Upper lobe of left lung (tissue), 6 donors: ENCODE measurements at regions not wholly inside any gene's neighbourhood (a gene's known extent, or its start where the extent isn't known, plus 50 kb on each side); places are given as distances from the start of the nearest gene placed in this dataset.

Source experiments
- ATAC-seq, 2 donors: fragments of 200-7000 bp; cut with Tn5 transposase; one replicate each; pipeline ENCODE4 v1.9.1; 2022; ENCODE audit warnings: mild to moderate bottlenecking in 2 of 2, moderate library complexity in 2 of 2; ENCODE audit not compliant: low FRiP score in 2 of 2
- DNase-seq, 2 donors: peaks; one replicate each; pipeline ENCODE4 v3.0.0-alpha.2; 2019 to 2020
- H3K27ac ChIP-seq, 4 donors: fragments of 200-600 bp; sonication (generic); one replicate each; pipeline ENCODE4 v1.5.1; 2016 to 2019
- H3K27me3 ChIP-seq, 4 donors: fragments of 200-600 bp; sonication (generic); one replicate each; pipeline ENCODE4 v1.5.1; 2017 to 2019
- H3K36me3 ChIP-seq, 4 donors: fragments of 200-600 bp; sonication (generic); one replicate each; pipeline ENCODE4 v1.5.1; 2016 to 2019
- H3K4me1 ChIP-seq, 4 donors: fragments of 200-600 bp; sonication (generic); one replicate each; pipeline ENCODE4 v1.5.1; 2018 to 2019
- H3K4me3 ChIP-seq, 4 donors: fragments of 200-600 bp; sonication (generic); one replicate each; pipeline ENCODE4 v1.5.1; 2017 to 2019; ENCODE audit warnings: mild to moderate bottlenecking in 2 of 4, moderate library complexity in 1 of 4
- H3K9me3 ChIP-seq, 4 donors: fragments of 200-600 bp; sonication (generic); one replicate each; pipeline ENCODE4 v1.5.1; 2018 to 2019
- CTCF ChIP-seq, 6 experiments: fragments of 450-650 bp in 4 of 6; fragments of 200-600 bp in 2 of 6; sonication (generic) in 2 of 6; IDR thresholded peaks; one replicate each; pipeline ENCODE4 v1.5.1; 2016 to 2019; ENCODE audit warnings: antibody characterized with exemption in 6 of 6
- EP300 ChIP-seq, 4 donors: sonication (generic); formaldehyde crosslinking; IDR thresholded peaks; one replicate each; pipeline ENCODE4 v1.5.1; 2017; ENCODE audit warnings: antibody characterized with exemption in 4 of 4, control low read depth in 2 of 4
- POLR2A ChIP-seq, 4 donors: fragments of 450-650 bp; IDR thresholded peaks; one replicate each; pipeline ENCODE4 v1.5.1; 2016 to 2017; ENCODE audit warnings: antibody characterized with exemption in 4 of 4, mild to moderate bottlenecking in 2 of 4
- POLR2AphosphoS5 ChIP-seq, 2 donors: sonication (generic); formaldehyde crosslinking; IDR thresholded peaks; one replicate each; pipeline ENCODE4 v1.5.1; 2017; ENCODE audit warnings: antibody characterized with exemption in 2 of 2
- WGBS, 2 donors: methylation state at CpG; one replicate each; pipeline ENCODE4 v1.1.5; 2017 to 2018; 5-methylcytosine and 5-hydroxymethylcytosine counted together
- donor health status: DM: no; HTN: no; CAD: no; lungs with moderate emphysema.
- donor health status: DM: no; HTN: yes; CAD: no; lungs with severe emphysema.

GRCh38 chr14:59116984-59117415 is 71.5 kb upstream of the DAAM1 start:
- Histone ChIP-seq H3K4me3 (no peak overlapping the region), H3K27me3 (no peaks in the 10 kb centered on the region), H3K9me3 (no peaks in the 10 kb centered on the region), H3K36me3 (no peaks in the 10 kb centered on the region), H3K4me1 (no peaks in the 10 kb centered on the region), H3K27ac (no peak overlapping the region)
- no peak for DNase-seq
- ATAC-seq: no peak
- WGBS, 2 donors: 80 to 82% methylated on average over 2 of the region's 2 CpGs
- TF ChIP-seq POLR2AphosphoS5 (IDR thresholded peaks at IDR 0.05) (no peak), CTCF (IDR thresholded peaks at IDR 0.05) (no peak), POLR2A (IDR thresholded peaks at IDR 0.05) (no peak), EP300 (IDR thresholded peaks at IDR 0.05) (no peak)

- Histone ChIP-seq H3K4me1 (no peaks in the 10 kb centered on the region), H3K4me3 (no peak overlapping the region), H3K36me3 (no peaks in the 10 kb centered on the region), H3K27ac (no peak overlapping the region), H3K27me3 (no peaks in the 10 kb centered on the region), H3K9me3 (no peaks in the 10 kb centered on the region)
- no peak for DNase-seq
- 40 to 70% methylated on average over 2 of the region's 2 CpGs for WGBS, 2 donors
- TF ChIP-seq CTCF (IDR thresholded peaks at IDR 0.05) (no peak), EP300 (IDR thresholded peaks at IDR 0.05) (no peak), POLR2A (IDR thresholded peaks at IDR 0.05) (no peak), POLR2AphosphoS5 (IDR thresholded peaks at IDR 0.05) (no peak)
- ATAC-seq: no peak
Observed at GRCh38 chr14:59117754-59118528, 70.5 kb upstream of the DAAM1 start.

GRCh38 chr14:59120921-59121320 is 67.5 kb upstream of the DAAM1 start:
- no peak overlapping the region for H3K27ac ChIP-seq
- WGBS, 2 donors: 36 to 58% methylated on average over 1 of the region's 1 CpG
- H3K4me3 ChIP-seq: no peak overlapping the region
- TF ChIP-seq POLR2A (IDR thresholded peaks at IDR 0.05): no peak
- no peak for TF ChIP-seq POLR2AphosphoS5 (IDR thresholded peaks at IDR 0.05)
- TF ChIP-seq CTCF (IDR thresholded peaks at IDR 0.05): no peak
- no peak for TF ChIP-seq EP300 (IDR thresholded peaks at IDR 0.05)
- DNase-seq (no peak), ATAC-seq (no peak)
- no peaks in the 10 kb centered on the region for H3K9me3 ChIP-seq
- H3K36me3 ChIP-seq: no peaks in the 10 kb centered on the region
- no peaks in the 10 kb centered on the region for H3K27me3 ChIP-seq
- no peaks in the 10 kb centered on the region for H3K4me1 ChIP-seq

- 71 to 76% methylated on average over 3 of the region's 3 CpGs for WGBS, 2 donors
- ATAC-seq: no peak
- TF ChIP-seq EP300 (IDR thresholded peaks at IDR 0.05): no peak
- no peak for TF ChIP-seq POLR2AphosphoS5 (IDR thresholded peaks at IDR 0.05)
- no peak for TF ChIP-seq POLR2A (IDR thresholded peaks at IDR 0.05)
- TF ChIP-seq CTCF (IDR thresholded peaks at IDR 0.05): no peak
Observed at GRCh38 chr14:59123531-59123930, 64.9 kb upstream of the DAAM1 start.

GRCh38 chr14:59123975-59124374 is 64.5 kb upstream of the DAAM1 start:
- no peak overlapping the region for H3K27ac ChIP-seq
- no peak for DNase-seq
- ATAC-seq: no peak
- WGBS, 2 donors: 38 to 51% methylated on average over 4 of the region's 4 CpGs
- TF ChIP-seq POLR2A (IDR thresholded peaks at IDR 0.05) (no peak), CTCF (IDR thresholded peaks at IDR 0.05) (no peak), EP300 (IDR thresholded peaks at IDR 0.05) (no peak), POLR2AphosphoS5 (IDR thresholded peaks at IDR 0.05) (no peak)
- no peaks in the 10 kb centered on the region for H3K36me3 ChIP-seq
- H3K4me1 ChIP-seq: no peaks in the 10 kb centered on the region
- H3K27me3 ChIP-seq: no peaks in the 10 kb centered on the region
- H3K9me3 ChIP-seq: no peaks in the 10 kb centered on the region
- H3K4me3 ChIP-seq: no peak overlapping the region

More at GRCh38 chr14:59123531-59123930, 64.9 kb upstream of the DAAM1 start:
- Histone ChIP-seq H3K4me3 (no peak overlapping the region), H3K4me1 (no peaks in the 10 kb centered on the region), H3K36me3 (no peaks in the 10 kb centered on the region), H3K27me3 (no peaks in the 10 kb centered on the region), H3K27ac (no peak overlapping the region), H3K9me3 (no peaks in the 10 kb centered on the region)
- DNase-seq: no peak
